HepG2 (cell line): ENCODE measurements at regions not wholly inside any gene's neighbourhood (a gene's known extent, or its start where the extent isn't known, plus 50 kb on each side); places are given as distances from the start of the nearest gene placed in this dataset.

Source experiments
- CEBPB ChIP-seq: IDR thresholded peaks from 2 replicates; pipeline ENCODE4 v1.6.1; 2011; ENCODE audit warnings: low read depth, low read length, improper control_type of control experiment, borderline replicate concordance
- EP300 ChIP-seq, 3 experiments: sonication (generic) in 1 of 3; formaldehyde crosslinking in 1 of 3; IDR thresholded peaks; 2 replicates each; pipeline versions ENCODE4 v1.5.1 to v1.6.1; 2011 to 2020; ENCODE audit warnings: low read depth in 2 of 3, low read length in 2 of 3, borderline replicate concordance in 1 of 3, improper control_type of control experiment in 1 of 3, mild to moderate bottlenecking in 1 of 3, missing genetic modification reagents in 1 of 3, moderate library complexity in 1 of 3
- JUN ChIP-seq: sonication (generic); formaldehyde crosslinking; IDR thresholded peaks from 2 replicates; pipeline ENCODE4 v1.4.0; 2020; ENCODE audit warnings: mild to moderate bottlenecking, missing genetic modification reagents
- NBN ChIP-seq: fragments of 450-650 bp; conservative IDR thresholded peaks from 2 replicates; pipeline ENCODE4 v1.6.1; 2017
- SNRNP70 ChIP-seq: fragments of 200-400 bp; formaldehyde crosslinking; IDR thresholded peaks from 2 replicates; pipeline ENCODE4 v1.6.1; 2017; ENCODE audit warnings: mild to moderate bottlenecking, low read depth, low read length, moderate library complexity
- TBX3 ChIP-seq: fragments of 450-650 bp; IDR thresholded peaks from 2 replicates; pipeline ENCODE4 v1.6.1; 2017; ENCODE audit warnings: antibody characterized with exemption, mild to moderate bottlenecking, inconsistent platforms, borderline replicate concordance
- TGIF2 ChIP-seq: IDR thresholded peaks from 2 replicates; pipeline ENCODE4 v1.6.1; 2016; ENCODE audit warnings: control low read depth, missing compliant biosample characterization
- ZNF24 ChIP-seq: fragments of 450-650 bp; IDR thresholded peaks from 2 replicates; pipeline ENCODE4 v1.6.1; 2017; ENCODE audit warnings: antibody characterized with exemption, mild to moderate bottlenecking
- ZNF558 ChIP-seq: sonication (generic); formaldehyde crosslinking; IDR thresholded peaks from 2 replicates; pipeline ENCODE4 v1.9.0; 2022; ENCODE audit warnings: mild to moderate bottlenecking, missing genetic modification reagents, borderline replicate concordance
- TF ChIP-seq, protein P1 (sequence below): sonication (generic); formaldehyde crosslinking; IDR thresholded peaks from 2 replicates; pipeline ENCODE4 v1.8.1; 2023; ENCODE audit warnings: missing genetic modification reagents, mild to moderate bottlenecking, borderline replicate concordance
- TF ChIP-seq, protein P2 (sequence below): sonication (generic); formaldehyde crosslinking; IDR thresholded peaks from 2 replicates; pipeline ENCODE4 v1.8.1; 2022; ENCODE audit warnings: mild to moderate bottlenecking, missing genetic modification reagents

DNA sequence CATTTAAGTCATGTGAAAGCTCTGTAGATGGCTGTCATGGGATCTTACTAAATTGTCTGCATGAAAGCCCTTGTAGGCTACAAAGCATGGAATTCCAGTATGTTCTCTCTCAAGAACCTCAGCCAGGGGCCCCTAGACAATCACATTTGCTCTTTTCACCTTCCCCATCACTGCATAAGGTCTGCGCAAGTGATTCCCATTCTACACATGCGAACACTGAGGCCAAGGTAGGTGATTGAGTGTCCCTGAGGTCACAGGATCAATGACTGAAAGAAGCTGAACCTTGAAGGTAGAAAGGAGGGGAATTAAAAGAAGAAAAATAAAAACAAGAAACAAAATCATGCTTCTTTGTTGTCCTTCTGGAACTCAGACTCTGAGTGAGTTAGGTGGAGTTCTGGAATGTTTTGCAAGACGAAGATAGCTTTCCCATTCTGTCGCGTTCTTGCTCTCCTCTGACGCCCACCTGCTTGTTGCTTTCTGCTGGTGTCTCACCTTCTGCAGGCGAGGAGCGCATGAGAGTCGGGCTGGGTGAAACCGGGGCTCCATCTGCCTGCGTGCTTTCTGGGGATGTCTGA, 79.9 kb downstream of the SPRING1 start:
- no peak for TF ChIP-seq CEBPB
- TF ChIP-seq SNRNP70: no peak
- no peak for TF ChIP-seq JUN (CRISPR knock-in tag)
- no peak for TF ChIP-seq TBX3
- TF ChIP-seq, protein P1, sequence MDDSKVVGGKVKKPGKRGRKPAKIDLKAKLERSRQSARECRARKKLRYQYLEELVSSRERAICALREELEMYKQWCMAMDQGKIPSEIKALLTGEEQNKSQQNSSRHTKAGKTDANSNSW (CRISPR knock-in tag): no peak
- TF ChIP-seq, protein P2, sequence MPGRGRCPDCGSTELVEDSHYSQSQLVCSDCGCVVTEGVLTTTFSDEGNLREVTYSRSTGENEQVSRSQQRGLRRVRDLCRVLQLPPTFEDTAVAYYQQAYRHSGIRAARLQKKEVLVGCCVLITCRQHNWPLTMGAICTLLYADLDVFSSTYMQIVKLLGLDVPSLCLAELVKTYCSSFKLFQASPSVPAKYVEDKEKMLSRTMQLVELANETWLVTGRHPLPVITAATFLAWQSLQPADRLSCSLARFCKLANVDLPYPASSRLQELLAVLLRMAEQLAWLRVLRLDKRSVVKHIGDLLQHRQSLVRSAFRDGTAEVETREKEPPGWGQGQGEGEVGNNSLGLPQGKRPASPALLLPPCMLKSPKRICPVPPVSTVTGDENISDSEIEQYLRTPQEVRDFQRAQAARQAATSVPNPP (CRISPR knock-in tag): no peak
- TF ChIP-seq EP300 (IDR thresholded peaks at IDR 0.05; ENCODE audit: low read depth in 2 of 2, low read length in 2 of 2): no peak
- TF ChIP-seq EP300 (CRISPR knock-in tag; IDR thresholded peaks at IDR 0.05; ENCODE audit: borderline replicate concordance): no peak
- no peak for TF ChIP-seq ZNF24
- TF ChIP-seq TGIF2: no peak
- no peak for TF ChIP-seq NBN
- TF ChIP-seq ZNF558: no peak
